Stimulated activated effector memory CD8-positive, alpha-beta T cell treated with anti-CD3 and anti-CD28 coated beads, Interleukin-12 subunit alpha, Interleukin-12 subunit beta, amount 100 ng/mL, for 72 hours (primary cell): ENCODE measurements at regions not wholly inside any gene's neighbourhood (a gene's known extent, or its start where the extent isn't known, plus 50 kb on each side); places are given as distances from the start of the nearest gene placed in this dataset.

Experiments
- ATAC-seq: fragments of 150-1000 bp; cut with Tn5 transposase; 2 replicates; pipeline ENCODE4 v1.10.0; 2021
- DNase-seq, 2 donors: peaks; one replicate each; pipeline ENCODE4 v3.0.0; 2021 to 2022; ENCODE audit warnings: low spot score in 2 of 2
- H3K27ac Mint-ChIP-seq: one replicate; pipeline ENCODE4 v1.8.0; 2022; ENCODE audit warnings: mild to moderate bottlenecking, mixed read lengths
- H3K36me3 Mint-ChIP-seq: one replicate; pipeline ENCODE4 v1.8.0; 2022; ENCODE audit warnings: mild to moderate bottlenecking, mixed read lengths
- H3K4me1 Mint-ChIP-seq: one replicate; pipeline ENCODE4 v1.8.0; 2022; ENCODE audit warnings: mixed read lengths
- H3K4me3 Mint-ChIP-seq: one replicate; pipeline ENCODE4 v1.8.0; 2022; ENCODE audit warnings: mild to moderate bottlenecking, mixed read lengths
- H3K9me3 Mint-ChIP-seq: one replicate; pipeline ENCODE4 v1.8.0; 2022; ENCODE audit warnings: mixed read lengths

DNA sequence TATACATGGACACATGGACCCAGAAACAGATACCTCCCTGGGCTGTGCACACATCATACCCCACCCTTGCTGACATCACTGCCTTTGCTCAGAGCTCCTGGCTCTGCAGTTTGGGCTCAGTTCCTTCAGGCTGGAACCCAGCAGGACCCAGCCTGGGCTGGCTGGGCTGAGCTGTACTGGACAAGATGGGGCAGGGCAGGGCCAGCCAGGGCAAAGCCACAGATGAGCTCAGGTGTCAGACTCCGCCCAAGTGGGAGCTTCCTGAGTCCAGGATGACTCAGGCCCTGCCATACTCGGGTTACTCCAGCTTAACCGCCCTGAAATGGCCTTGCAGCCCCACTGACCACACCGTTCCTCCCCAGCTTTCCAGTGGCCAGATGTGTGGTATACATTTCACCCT lies 284.9 kb downstream of the OSR1 start:
- no peak for ATAC-seq

DNA sequence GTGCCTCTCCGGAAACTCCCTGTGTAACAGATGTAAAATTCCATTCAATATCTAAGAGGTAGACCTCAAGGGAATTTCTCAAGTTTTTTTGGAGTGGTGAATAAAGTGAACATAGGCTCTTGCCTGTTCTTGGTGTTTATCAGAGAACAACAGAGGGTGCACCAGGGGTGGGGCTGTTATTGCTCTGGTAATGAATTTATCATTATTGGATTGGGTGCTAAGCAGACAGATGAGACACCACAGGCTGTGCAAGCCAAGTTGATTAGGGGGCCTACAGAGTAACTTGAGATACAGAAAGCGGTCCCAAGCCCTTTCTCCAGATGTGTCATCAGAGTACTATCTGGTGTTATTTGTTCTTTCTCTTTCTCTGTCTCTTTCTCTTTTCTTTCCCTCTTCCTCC lies 286.3 kb downstream of the OSR1 start:
- Mint-ChIP-seq H3K27ac (no peak overlapping the region), H3K36me3 (no peaks in the 10 kb centered on the region), H3K4me3 (no peak overlapping the region), H3K9me3 (no peaks in the 10 kb centered on the region), H3K4me1 (no peaks in the 10 kb centered on the region)
- no peak for DNase-seq
- ATAC-seq: no peak

More for the DNA sequence above, 284.9 kb downstream of the OSR1 start:
- H3K4me1 Mint-ChIP-seq: no peaks in the 10 kb centered on the region
- H3K36me3 Mint-ChIP-seq: no peaks in the 10 kb centered on the region
- H3K27ac Mint-ChIP-seq: no peak overlapping the region
- DNase-seq: no peak
- H3K9me3 Mint-ChIP-seq: no peaks in the 10 kb centered on the region
- no peak overlapping the region for H3K4me3 Mint-ChIP-seq

DNA sequence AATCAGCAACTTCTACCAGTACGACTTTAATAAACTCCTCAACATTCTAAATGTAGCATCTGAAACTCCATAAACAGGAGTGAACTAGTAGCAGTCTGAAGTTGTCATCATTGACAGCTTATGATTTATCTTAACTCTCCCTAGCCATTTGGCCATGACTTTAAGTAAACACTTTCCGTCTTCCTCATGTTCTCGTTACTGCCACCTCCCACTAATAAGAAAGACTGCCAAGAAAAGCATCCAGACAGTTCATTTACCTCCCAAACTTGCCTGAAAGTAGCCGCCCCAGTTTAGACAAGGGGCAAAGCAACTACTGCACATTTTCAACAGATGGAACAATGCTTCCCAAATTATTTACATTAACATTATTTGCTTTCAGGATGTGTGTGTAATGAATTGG lies 287.5 kb downstream of the OSR1 start:
- no peaks in the 10 kb centered on the region for H3K4me1 Mint-ChIP-seq
- no peak for DNase-seq
- no peak for ATAC-seq

DNA sequence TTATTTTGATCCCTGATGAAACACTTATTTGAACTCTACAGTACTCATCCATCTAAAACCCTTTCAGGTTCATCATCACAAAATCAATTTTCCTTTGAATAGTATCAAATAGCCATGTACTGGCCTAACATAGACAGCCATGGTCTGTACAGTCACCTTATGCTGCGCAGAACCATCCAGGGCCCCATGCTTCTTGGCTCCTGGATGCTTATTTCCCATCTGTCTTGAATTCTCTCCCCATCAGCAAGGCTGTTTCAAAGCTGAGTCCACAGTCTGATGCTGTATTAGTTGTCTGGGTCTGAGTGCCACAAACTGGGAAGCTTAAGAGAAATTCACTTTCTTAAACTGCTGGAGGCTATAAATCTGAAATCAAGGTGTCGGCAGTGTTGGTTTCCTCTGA lies 290.2 kb downstream of the OSR1 start:
- no peaks in the 10 kb centered on the region for H3K9me3 Mint-ChIP-seq
- ATAC-seq (no peak), DNase-seq (no peak)
- H3K4me1 Mint-ChIP-seq: no peaks in the 10 kb centered on the region
- no peak overlapping the region for H3K27ac Mint-ChIP-seq
- H3K4me3 Mint-ChIP-seq: no peak overlapping the region
- no peaks in the 10 kb centered on the region for H3K36me3 Mint-ChIP-seq

More for the DNA sequence above, 287.5 kb downstream of the OSR1 start:
- no peaks in the 10 kb centered on the region for H3K36me3 Mint-ChIP-seq
- no peak overlapping the region for H3K27ac Mint-ChIP-seq
- H3K9me3 Mint-ChIP-seq: no peaks in the 10 kb centered on the region
- H3K4me3 Mint-ChIP-seq: no peak overlapping the region

DNA sequence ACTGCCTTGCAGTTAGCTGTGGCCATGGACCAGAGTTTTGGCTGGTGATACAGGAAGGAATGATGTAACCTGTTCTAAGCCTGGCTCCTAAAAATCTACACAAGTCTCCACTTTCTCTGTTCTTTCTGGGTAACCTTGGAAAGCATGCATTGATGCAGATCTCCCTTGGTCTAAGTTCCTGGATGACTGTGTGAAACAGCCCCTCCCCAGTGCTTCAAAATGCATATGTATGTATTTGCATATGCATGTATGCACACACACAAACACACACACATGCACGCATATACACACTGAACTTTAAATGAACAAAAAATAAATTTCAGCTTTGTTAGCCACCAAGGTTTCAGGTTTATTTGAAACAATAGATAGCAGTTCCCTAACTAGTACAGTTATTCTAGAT lies 296.1 kb downstream of the OSR1 start:
- no peaks in the 10 kb centered on the region for H3K4me1 Mint-ChIP-seq
- no peaks in the 10 kb centered on the region for H3K36me3 Mint-ChIP-seq
- no peak for ATAC-seq
- DNase-seq: no peak
- H3K27ac Mint-ChIP-seq: no peak overlapping the region
- H3K4me3 Mint-ChIP-seq: no peak overlapping the region
- H3K9me3 Mint-ChIP-seq: no peaks in the 10 kb centered on the region

DNA sequence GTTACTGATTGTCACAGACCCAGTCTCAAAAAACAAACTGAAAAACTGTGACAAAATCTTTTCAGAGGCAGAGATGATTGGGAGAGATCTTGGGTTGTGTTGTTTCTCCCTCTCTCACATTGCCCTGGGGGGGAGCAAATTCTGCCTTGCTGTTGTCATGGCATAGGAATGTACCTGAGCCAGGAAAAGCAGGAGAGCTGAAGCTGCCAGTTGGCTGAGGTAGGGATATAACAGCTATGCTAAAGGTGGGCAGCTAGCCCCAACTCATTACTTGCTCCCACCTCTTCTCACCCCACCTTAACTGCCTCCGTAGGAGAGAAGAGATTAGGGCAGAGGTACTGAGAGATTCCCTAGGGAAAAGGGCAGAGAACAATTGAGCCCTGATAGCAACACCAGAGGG lies 299.3 kb downstream of the OSR1 start:
- ATAC-seq: no peak
- H3K4me3 Mint-ChIP-seq: no peak overlapping the region
- no peak overlapping the region for H3K27ac Mint-ChIP-seq
- H3K4me1 Mint-ChIP-seq: no peaks in the 10 kb centered on the region
- H3K9me3 Mint-ChIP-seq: no peaks in the 10 kb centered on the region
- no peaks in the 10 kb centered on the region for H3K36me3 Mint-ChIP-seq
- no peak for DNase-seq

DNA sequence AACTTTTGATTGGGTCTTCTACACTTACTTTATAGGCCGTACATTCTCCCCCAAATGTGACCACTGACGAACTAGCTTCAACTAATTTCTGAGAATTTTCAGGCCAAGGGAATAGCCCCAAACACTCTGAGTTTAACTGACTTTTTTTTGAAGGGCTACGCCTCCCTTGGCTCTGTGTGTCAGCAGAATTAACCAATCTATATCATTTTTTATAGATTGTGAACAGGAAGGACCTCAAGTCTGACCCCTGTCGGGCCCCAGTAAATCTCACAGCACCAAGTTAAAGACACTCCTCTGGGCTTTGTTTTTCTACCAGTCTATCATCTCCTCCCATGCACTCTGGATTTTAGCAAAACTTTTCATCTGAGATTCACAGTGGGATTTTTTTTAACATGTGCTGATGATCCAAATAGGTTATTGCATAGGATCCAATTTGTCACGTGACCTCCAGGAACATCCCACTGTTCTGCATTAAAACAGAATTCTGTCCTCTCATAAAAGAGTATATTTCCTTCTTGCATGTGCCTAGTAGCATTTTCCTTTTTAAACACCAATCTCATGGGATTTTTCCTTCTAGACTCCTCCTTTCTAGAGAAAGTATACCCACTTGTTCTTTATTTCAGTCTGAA lies 307.1 kb downstream of the OSR1 start:
- no peak overlapping the region for H3K27ac Mint-ChIP-seq
- H3K4me1 Mint-ChIP-seq: no peaks in the 10 kb centered on the region
- H3K36me3 Mint-ChIP-seq: no peaks in the 10 kb centered on the region
- ATAC-seq: no peak
- no peak for DNase-seq
- H3K9me3 Mint-ChIP-seq: no peaks in the 10 kb centered on the region
- H3K4me3 Mint-ChIP-seq: no peak overlapping the region

DNA sequence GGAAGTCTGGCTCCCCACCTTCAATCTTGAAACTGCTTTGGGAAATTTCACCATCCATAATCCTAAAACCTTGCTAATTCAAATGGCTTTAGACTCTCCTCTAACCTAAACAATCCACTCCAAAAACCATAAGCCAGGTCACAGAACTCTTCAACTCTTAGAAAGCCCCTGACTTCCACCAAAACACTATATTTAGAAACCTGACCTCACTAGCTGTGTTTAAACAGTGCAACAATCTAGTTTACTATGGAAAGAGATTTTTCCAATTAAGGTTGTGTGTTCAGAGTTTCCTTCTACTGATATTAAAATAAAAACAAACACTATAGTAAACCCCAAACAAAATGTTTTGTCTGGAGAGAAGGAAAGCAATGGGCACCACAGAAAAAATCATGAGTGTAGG lies 308.1 kb downstream of the OSR1 start:
- Mint-ChIP-seq H3K4me3 (no peak overlapping the region), H3K9me3 (no peaks in the 10 kb centered on the region), H3K27ac (no peak overlapping the region), H3K36me3 (no peaks in the 10 kb centered on the region), H3K4me1 (no peaks in the 10 kb centered on the region)
- DNase-seq (no peak), ATAC-seq (no peak)

DNA sequence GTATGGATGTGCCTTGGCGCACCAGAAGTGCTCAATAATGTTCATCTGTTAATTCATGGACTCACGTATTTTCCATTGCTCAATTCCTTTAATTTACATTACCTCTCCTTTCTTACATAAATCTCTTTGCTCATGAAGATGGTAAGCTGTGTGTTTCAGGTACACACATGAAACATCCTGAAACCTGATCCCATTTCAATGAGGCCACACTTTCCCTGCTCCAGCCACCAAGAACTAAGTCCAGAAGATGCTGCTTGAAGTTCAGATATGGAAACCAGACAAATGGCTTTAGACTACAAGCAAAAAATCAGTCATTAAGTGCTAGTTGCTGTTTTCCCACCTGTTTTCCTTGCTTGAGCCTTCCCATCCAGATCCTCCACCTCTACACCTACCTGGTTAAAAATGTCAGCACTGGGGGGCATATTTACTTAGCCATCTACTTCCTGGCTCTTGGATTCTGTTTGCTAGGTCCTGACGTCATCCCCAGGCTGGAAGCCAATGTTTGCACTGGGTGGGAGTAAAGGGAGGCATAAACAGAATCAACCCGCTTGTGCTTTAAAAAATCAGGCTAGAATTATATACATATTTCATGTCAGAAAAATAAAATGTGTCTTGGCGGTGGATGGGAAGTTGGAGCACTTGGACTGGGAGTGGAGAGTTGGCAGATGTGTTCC lies 309.7 kb downstream of the OSR1 start:
- H3K4me1 Mint-ChIP-seq: no peaks in the 10 kb centered on the region
- no peaks in the 10 kb centered on the region for H3K9me3 Mint-ChIP-seq
- no peak for ATAC-seq
- no peak overlapping the region for H3K27ac Mint-ChIP-seq
- no peak overlapping the region for H3K4me3 Mint-ChIP-seq
- no peak for DNase-seq
- no peaks in the 10 kb centered on the region for H3K36me3 Mint-ChIP-seq

DNA sequence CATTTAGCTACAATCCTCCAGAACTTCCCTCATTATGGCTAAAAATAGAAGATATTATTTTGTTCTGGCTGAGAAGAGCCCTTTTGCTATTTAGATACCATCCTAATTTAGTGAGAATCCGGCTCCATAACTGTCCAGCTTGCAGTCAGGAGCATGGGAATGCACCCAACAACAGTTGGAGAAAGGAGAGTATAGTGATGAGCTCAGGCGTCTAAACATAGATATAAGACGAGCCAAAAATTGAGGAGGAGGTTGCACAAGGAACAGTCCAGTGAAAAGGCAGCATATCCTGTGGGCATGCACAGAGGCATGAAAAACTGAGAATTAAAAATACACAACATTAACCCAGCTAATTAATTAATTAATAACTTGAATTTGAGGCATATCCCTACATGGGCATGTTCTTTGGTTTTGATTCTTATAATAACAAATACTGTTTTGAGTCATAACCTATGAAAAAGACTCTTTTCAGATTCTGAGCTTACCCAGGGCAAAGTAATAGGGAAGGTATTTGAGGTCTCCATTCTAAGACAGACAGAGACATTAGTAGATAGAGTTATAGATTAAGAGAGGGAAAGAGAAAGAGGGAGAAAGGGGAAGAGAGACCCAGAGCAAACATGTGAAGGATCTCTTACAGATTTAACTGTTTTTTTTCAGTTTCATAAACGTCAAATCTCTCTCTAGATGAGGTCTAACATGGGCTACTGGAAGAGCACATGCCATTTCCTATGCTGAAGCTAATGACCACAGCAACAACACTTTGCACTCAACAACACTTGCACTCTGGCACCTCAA lies 311.2 kb downstream of the OSR1 start:
- Mint-ChIP-seq H3K36me3 (no peaks in the 10 kb centered on the region), H3K9me3 (no peaks in the 10 kb centered on the region), H3K4me1 (no peaks in the 10 kb centered on the region), H3K27ac (no peak overlapping the region), H3K4me3 (no peak overlapping the region)
- DNase-seq (no peak), ATAC-seq (no peak)

DNA sequence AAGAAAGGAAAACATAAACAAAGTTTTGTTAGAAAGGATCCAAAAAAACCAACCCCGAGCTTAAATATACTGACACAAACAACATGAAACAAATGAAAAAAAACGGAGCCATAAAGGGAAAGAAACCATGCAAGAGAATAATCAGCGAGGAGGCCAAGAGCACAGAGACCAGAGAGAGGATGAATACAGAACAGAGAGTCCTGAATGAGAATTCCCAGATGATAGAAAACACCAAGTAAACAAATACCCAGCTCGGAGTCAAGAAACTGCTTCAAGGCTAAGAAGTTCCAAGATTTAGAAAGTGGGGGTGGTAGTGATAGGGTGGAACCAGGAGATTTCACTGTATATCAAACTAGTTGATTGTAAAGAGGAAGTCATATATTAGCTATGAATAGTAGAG lies 313.3 kb downstream of the OSR1 start:
- Mint-ChIP-seq H3K4me3 (no peak overlapping the region), H3K36me3 (no peaks in the 10 kb centered on the region), H3K4me1 (no peaks in the 10 kb centered on the region), H3K27ac (no peak overlapping the region), H3K9me3 (no peaks in the 10 kb centered on the region)
- no peak for ATAC-seq
- no peak for DNase-seq

DNA sequence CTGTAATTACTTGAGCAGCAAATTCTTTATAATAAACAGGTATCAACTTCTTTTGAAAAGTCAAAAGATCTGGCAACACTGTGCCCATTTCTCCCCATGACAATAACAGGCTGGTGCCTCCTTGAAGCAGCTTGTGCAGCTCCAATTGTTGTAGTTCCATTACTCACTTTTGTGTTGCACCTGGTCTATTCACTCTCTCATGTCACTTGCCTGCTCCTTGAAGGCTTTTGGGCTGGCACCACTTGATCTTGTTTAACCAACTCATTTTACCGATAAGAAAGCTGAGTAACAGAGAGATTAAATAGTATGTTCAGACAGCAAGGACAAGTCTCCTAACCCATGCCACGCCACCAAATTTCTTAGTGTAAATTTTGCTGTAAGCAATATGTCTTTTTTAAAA lies 314.5 kb downstream of the OSR1 start:
- Mint-ChIP-seq H3K4me3 (no peak overlapping the region), H3K4me1 (no peaks in the 10 kb centered on the region), H3K9me3 (no peaks in the 10 kb centered on the region), H3K27ac (no peak overlapping the region), H3K36me3 (no peaks in the 10 kb centered on the region)
- ATAC-seq: no peak
- DNase-seq: no peak

DNA sequence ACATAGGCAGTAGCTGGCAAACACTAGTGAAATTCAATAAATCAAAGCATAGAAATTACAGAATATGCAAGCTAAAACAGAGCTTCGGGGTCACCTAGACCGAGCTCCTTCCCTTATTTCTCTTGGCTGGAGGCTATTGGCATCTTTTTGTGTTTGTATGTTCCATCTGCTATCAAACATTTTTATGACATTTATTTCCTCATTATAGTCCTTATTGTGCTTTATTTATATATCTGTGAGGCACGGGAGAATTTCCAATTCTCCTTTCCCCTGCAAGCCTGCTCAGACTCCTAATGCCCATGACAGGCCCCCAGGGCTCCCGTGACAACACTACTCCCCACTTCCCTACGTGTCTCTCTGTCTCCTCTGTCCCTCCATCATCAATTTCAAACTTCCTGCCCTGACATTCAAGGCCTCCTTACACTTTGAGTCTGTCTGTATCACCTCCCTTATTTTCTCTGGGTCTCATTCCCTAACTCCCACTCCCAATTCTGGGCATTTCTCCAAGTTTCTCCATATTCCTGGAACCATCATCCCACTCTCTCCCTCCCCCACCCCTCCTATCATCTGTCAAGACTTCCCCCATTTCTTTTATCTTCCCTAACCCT lies 316.9 kb downstream of the OSR1 start:
- no peaks in the 10 kb centered on the region for H3K36me3 Mint-ChIP-seq
- H3K4me3 Mint-ChIP-seq: no peak overlapping the region
- no peaks in the 10 kb centered on the region for H3K9me3 Mint-ChIP-seq
- ATAC-seq (no peak), DNase-seq (no peak)
- no peaks in the 10 kb centered on the region for H3K4me1 Mint-ChIP-seq
- H3K27ac Mint-ChIP-seq: no peak overlapping the region

DNA sequence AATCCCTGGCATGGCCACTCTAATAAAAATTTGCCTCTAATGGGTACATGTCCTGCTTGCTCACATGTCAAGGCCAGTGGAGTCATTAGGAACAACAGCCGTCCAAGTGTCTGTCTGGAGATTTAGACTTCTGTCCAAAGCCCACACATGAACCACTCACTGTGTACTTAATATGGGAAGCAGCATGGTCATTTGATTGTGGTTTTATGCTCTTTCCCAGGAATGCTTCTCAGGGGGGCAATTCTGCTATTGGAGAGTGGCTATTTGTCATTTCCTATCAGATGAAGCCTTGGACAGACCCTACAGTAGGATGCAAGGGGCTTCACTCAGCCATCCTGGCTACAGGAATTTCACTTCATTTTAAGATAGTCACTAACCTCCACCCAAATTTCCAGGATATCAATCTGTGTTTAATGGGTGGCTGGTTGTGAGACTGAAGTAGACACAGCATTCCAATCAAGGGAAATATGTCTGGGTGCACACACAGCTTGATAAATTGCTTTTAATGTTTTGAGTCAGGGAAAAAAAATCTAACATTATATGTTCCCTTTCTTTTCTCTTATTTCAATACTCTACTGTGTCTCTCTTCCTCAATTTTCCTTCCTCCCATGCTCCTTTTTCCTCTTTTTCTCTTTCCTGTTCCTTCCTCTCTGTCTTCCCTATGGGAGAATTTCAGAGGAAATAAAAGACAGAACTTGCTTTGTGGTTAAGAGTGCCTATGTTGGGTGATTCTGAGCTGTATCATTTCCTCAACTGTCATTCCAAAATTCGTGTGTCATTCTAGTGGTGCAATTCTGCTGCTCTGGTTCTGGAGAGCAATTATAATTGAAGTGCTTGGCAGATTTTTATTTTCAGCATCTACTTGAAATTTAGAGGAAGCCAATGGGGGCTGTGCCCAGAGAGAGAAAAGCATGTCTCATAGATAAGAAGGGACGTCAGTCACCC lies 320.1 kb downstream of the OSR1 start:
- Mint-ChIP-seq H3K9me3 (no peaks in the 10 kb centered on the region), H3K4me1 (no peaks in the 10 kb centered on the region), H3K4me3 (no peak overlapping the region), H3K27ac (no peak overlapping the region), H3K36me3 (no peaks in the 10 kb centered on the region)
- DNase-seq: no peak
- no peak for ATAC-seq

DNA sequence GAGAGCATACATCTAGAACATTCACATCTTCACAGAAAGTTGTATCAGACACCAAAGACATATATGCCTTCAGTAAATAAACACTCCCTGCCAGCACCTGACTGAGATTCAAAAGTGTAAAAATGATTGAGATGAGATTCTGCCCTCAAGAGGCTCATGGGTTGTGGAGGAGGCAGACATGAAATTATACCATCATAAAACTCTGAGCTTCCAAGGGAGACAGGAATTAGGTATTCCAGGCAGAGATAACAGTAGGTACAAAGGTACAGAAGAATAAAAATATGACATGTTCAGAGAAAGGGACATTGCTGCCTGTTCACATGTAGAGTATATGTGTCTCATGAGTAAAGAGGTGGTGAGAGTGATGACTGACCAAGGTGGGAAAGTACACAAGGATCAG lies 322.3 kb downstream of the OSR1 start:
- no peaks in the 10 kb centered on the region for H3K4me1 Mint-ChIP-seq
- no peak overlapping the region for H3K27ac Mint-ChIP-seq
- H3K9me3 Mint-ChIP-seq: no peaks in the 10 kb centered on the region
- H3K4me3 Mint-ChIP-seq: no peak overlapping the region
- DNase-seq: no peak
- no peaks in the 10 kb centered on the region for H3K36me3 Mint-ChIP-seq
- no peak for ATAC-seq
